GM04503 (cell line): ENCODE measurements at regions not wholly inside any gene's neighbourhood (a gene's known extent, or its start where the extent isn't known, plus 50 kb on each side); places are given as distances from the start of the nearest gene placed in this dataset.

Source experiments
- DNase-seq: peaks from one replicate; pipeline ENCODE4 v3.0.0-alpha.2; 2012; ENCODE audit warnings: low read depth

- DNase-seq, result no peak
Measured at GRCh38 chr1:29585656-29586055, 349.3 kb downstream of the PTPRU start.

- DNase-seq, result no peak
Measured at GRCh38 chr1:29585201-29585600, 348.9 kb downstream of the PTPRU start.

DNA sequence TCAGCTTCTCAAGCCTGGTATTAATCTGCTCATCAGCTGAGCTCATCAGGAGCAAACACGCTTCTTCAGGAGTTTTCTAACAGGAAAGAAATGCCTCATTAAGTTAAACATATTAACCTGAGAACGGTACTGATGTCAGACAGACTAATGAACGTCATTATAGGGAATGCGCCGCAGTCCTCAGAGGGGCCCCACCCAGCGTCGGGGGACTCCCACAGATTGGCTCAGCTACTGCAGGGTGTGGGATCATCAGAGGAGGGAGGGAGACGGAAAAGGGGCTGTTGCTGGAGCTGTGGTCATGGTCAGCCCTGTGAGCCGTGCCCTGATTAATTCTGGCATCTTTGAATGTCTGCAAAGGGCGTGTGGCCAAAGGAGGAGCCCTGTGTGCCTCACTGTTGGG lies 348.5 kb downstream of the PTPRU start:
- DNase-seq, result no peak

GRCh38 chr1:29584362-29584761 lies 348.0 kb downstream of the PTPRU start:
- no peak for DNase-seq

- no peak for DNase-seq
Measured at GRCh38 chr1:29583727-29584126, 347.4 kb downstream of the PTPRU start.

DNA sequence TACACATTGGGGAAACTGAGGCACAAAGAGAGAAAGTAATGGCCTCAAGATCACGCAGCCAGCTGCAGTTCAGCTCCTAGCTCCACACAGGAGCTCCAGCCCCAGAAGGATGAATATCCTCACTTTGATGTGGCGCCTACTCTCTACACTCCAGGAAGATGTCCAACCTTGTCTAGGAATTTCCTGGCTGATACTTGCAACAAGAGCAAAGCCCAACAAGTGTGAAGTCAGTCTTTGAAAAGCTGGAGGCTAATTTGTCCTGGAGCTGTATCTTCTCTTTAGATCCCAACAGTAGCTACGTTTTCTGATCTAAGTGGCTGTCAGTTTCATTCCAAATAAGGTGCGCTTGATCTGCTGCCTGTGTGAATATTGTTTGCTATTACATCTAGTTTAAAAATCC lies 344.9 kb downstream of the PTPRU start:
- no peak for DNase-seq

DNA sequence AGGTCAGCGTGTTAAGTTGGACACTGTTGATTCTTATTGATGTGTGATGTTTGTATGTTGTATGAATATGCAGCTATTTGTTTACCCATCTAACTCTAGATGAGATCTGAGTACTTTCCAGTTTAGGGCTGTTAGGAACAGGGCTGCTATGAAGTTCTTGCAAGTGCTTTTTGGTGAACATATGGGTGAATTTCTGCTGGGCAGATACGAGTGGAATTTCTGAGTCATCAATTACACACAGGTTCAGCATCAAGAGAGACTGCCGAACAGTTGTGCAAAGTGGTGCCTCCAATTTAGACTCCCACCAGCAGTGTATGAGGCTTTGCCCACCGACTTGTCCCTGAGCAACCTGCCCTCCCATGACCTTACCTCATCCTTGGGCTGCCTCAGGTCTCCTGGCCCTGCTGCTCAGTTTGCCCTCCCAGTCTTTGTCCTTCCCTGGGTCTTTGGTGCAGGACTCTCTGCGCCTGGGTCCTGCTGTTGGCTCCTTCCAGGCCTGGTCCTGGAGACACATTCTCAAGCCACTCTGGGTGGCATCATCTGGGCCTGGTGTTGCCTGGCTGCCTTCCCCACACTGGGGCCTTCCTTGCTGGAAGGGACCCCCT lies 343.6 kb downstream of the PTPRU start:
- DNase-seq, result peak; percentile 23

DNA sequence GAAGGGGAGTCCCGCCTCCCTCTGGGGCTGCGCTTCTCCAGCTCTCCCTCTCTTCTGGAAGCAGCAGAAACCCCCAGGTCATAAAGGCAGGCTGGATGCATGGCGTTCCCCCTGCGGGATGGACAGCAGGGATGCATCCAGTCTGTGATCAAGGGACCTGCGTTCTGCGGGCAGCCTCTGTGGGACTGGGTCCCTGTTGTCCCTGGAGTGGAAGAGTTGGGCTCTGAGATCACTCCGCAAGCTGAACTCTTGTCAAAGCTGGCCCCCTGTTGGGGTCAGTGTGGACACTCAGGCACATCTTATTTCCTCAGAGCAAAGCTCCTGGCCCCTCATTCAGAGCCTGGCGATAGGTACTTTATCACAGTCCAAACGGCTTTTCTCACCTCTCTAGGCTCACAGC lies 341.2 kb downstream of the PTPRU start:
- DNase-seq, result no peak

DNA sequence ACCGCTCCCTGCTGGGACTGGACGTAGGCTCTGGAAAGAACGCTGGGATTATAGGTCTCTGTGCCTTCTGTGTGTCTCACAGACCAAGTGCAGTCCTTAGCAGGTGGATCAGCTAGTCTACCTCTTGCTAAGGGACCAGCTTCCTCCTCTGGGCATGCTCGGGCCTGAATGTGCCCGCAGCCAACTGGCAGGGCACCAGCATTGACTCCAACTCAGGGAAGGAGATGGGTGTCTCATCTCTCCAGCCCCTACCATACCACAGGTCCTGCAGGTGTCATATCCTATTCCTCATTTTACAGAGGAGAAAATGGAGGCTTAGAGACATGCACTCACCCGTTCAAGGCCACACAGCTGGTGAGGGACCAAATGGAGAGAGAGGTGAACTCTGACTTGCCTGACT lies 340.2 kb downstream of the PTPRU start:
- DNase-seq, result no peak

- no peak for DNase-seq
Measured at GRCh38 chr1:29575826-29576225, 339.5 kb downstream of the PTPRU start.

DNA sequence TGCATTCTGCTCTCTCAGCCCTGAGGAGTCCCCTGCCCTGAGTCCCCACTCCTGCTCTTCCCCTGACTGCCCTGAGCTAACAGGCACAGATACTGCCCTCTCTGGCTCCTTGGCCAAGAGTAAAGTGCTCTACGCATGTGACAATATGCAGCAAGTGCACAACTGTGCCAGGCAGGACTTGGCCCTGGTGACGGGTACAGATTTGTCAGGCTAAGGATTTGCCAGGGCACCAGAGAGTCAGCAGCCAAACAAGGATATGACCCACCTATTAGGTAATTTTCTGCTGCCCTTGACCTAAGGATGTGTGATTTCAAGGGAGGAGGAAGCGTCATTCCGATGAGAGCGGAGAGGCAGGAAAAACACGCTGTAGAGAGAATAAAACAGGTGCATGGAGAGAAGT lies 339.0 kb downstream of the PTPRU start:
- DNase-seq, result no peak

GRCh38 chr1:29574871-29575270 lies 338.5 kb downstream of the PTPRU start:
- no peak for DNase-seq

GRCh38 chr1:29569971-29570634 lies 333.8 kb downstream of the PTPRU start:
- peak; percentile 39 for DNase-seq

DNA sequence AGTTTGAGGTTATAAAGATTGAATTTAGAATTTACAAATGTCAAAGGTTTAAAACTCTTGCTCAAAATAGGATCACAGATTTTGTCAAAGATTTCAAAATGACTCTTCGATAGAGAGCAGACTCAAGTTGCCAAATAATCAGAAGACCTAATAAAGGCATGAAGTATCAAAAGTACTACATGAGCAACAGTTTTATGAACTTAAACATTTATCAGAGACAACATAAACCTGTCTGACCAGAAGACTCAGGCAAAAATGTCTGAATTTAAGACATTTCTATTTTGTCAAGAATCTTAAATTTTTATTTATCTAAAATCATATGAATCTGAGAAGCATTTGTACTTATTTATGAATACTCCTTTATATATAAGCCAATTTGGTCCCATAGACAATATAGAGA lies 330.9 kb downstream of the PTPRU start:
- no peak for DNase-seq

DNA sequence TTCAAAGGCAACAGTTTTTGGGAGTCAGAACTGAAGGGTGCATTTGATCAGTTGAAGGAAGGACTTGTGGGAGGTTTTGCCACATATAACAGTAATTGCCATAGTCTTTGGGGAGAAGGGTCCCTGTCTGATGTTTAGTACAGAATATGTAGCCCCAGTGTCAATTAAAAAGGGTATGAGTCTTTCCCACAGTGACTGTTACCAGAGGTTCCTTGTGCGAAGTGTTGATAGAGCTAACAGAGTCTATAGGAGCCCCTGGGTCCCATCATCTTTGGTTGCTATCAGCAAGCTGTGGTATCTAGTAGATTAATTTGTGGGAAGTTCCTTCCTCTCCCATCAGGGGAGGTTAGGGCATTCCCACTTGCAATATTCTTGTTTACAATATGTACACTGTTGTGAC lies 329.2 kb downstream of the PTPRU start:
- DNase-seq, result no peak

DNA sequence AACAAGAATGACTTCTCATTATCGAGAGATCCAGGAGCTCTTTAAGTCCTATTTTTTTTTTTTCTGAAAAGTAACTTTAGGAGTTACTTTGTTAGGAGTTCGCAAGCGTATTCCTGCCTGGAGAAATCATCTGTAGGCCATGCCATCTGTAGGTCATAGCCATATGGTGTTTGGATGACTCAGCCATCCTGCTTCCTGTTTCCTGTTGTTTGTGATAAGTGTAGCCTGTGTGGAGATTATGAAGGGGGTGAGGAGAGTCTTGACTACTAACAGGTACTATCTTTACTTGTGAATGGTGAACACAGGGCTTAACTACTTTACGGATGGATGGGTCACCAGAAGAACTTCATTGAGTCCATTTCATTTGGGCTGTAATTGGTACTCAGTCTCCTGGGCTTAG lies 327.2 kb downstream of the PTPRU start:
- no peak for DNase-seq

DNA sequence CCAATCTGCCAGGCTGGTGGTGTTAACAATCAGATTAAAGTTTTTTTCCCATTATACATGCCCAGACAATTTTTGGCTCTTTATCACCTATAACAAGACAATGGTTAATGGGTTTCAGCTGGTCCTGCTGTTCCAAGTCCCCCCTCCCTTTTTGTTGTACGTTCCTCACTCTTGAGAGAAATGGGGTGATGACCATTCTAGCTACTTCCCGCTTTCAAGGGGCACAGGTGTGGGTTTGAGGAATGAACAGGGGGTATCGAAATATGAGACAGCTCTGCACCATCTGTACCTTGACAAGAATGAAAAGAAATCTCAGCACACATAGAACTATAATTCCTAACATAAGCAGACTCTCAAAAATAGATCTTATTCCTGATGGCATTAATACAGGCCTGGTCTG lies 326.8 kb downstream of the PTPRU start:
- DNase-seq, result no peak

GRCh38 chr1:29559056-29559455 lies 322.7 kb downstream of the PTPRU start:
- DNase-seq, result no peak

GRCh38 chr1:29557701-29558600 lies 321.6 kb downstream of the PTPRU start:
- no peak for DNase-seq

- DNase-seq, result no peak
Measured at GRCh38 chr1:29557066-29557465, 320.7 kb downstream of the PTPRU start.

DNA sequence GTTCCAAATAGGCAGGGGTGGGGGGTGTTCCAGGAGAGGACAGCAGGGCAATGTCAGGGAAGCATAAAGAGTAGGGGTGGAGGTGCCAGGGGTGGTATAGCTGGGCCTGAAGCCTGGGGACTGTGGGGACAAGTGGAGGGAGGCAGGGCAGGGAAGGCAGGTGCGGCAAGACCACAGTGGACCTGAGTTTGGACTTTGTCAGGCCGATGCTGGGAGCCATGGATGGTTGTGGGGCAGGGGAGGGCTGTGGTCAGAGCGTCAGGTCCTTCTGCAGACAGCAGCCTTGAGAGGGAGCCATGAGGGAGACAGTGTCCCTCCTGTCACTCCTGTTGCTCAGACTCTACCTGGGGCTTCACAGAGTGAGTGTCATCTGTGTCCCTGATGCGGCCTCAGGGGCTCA lies 320.3 kb downstream of the PTPRU start:
- DNase-seq, result no peak

DNA sequence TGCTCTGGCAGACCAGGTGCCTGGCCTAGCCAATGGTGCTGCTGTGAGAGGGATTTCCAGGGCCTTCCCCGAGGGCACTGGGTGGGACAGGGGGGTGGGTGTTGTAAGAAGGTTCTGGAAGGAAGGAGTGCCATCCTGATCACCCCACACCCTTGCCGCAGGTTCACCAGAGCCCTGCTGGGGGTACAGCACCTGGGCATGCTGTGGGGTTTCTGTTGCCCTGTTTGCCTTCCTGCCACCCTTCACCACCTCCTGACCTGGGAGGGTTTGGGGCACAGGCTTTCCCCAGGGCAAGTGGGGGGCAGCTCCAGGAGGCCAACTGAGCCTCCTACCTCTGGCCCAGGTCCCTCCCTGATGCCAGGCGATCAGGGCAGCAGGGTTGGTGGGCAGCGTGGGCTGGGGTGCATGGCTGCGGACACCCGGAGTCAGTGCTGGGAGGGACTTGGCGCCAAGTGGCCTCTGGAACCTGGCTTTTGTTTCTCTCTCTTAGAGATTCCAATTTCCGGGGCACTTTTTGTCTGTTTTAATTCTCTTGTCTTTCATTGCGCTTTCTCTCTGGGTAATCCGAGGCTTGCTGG lies 318.8 kb downstream of the PTPRU start:
- DNase-seq, result no peak
